GM21423 (cell line): ENCODE measurements at regions not wholly inside any gene's neighbourhood (a gene's known extent, or its start where the extent isn't known, plus 50 kb on each side); places are given as distances from the start of the nearest gene placed in this dataset.

ENCODE experiments used
- ATAC-seq: cut with Tn5 transposase; IDR thresholded peaks from one replicate; pipeline ENCODE4 v1.9.1; 2021; ENCODE audit warnings: mild to moderate bottlenecking, moderate library complexity; ENCODE audit not compliant: unreplicated experiment

GRCh38 chr12:93149229-93149628 lies 220.1 kb upstream of the EEA1 start:
- no peak for ATAC-seq

- ATAC-seq, result no peak
Measured at GRCh38 chr12:93151079-93151762, 222.1 kb upstream of the EEA1 start.

GRCh38 chr12:93152617-93153016 lies 223.5 kb upstream of the EEA1 start:
- no peak for ATAC-seq

- no peak for ATAC-seq
Measured at GRCh38 chr12:93153321-93153720, 224.2 kb upstream of the EEA1 start.

GRCh38 chr12:93154096-93154728 lies 223.5 kb upstream of the NUDT4 start:
- no peak for ATAC-seq

GRCh38 chr12:93154753-93155480 lies 222.8 kb upstream of the NUDT4 start:
- ATAC-seq, result no peak

- ATAC-seq, result no peak
Measured at GRCh38 chr12:93156086-93156716, 221.5 kb upstream of the NUDT4 start.

- no peak for ATAC-seq
Measured at GRCh38 chr12:93157279-93157678, 220.4 kb upstream of the NUDT4 start.

GRCh38 chr12:93158065-93158843 lies 219.5 kb upstream of the NUDT4 start:
- no peak for ATAC-seq

GRCh38 chr12:93163260-93164036 lies 214.3 kb upstream of the NUDT4 start:
- ATAC-seq, result no peak

GRCh38 chr12:93164103-93164880 lies 213.4 kb upstream of the NUDT4 start:
- no peak for ATAC-seq

- ATAC-seq, result no peak
Measured at GRCh38 chr12:93165384-93165932, 212.3 kb upstream of the NUDT4 start.

- ATAC-seq, result peak; percentile 77
Measured at GRCh38 chr12:93166541-93167307, 211.0 kb upstream of the NUDT4 start.

GRCh38 chr12:93167331-93167730 lies 210.4 kb upstream of the NUDT4 start:
- ATAC-seq, result no peak

- peak; percentile 64 for ATAC-seq
Measured at GRCh38 chr12:93167841-93168492, 209.8 kb upstream of the NUDT4 start.

- no peak for ATAC-seq
Measured at GRCh38 chr12:93168751-93169150, 209.0 kb upstream of the NUDT4 start.

GRCh38 chr12:93169536-93169935 lies 208.2 kb upstream of the NUDT4 start:
- ATAC-seq, result no peak

- ATAC-seq, result no peak
Measured at GRCh38 chr12:93170928-93171327, 206.8 kb upstream of the NUDT4 start.
